KBM-7 (cell line): ENCODE measurements at regions not wholly inside any gene's neighbourhood (a gene's known extent, or its start where the extent isn't known, plus 50 kb on each side); places are given as distances from the start of the nearest gene placed in this dataset.

Source experiments
- DNase-seq: peaks from one replicate; pipeline ENCODE4 v3.0.0-alpha.2; 2015
- in situ Hi-C: fragments of 300-500 bp; cut with MboI; formaldehyde crosslinking; loops from 2 replicates; pipeline ENCODE4 v1.14.3; 2020; ENCODE audit warnings: low sequenced_read_pairs, low pct_unique_long_range_greater_than_20kb, mixed read lengths

GRCh38 chr11:121829159-121829643, 286.8 kb downstream of the BLID start:
- DNase-seq: no peak
- in situ Hi-C loops: no loop called here

- in situ Hi-C loops: no loop called here
- no peak for DNase-seq
These were observed 301.1 kb downstream of the BLID start for GRCh38 chr11:121814962-121815361.

GRCh38 chr11:121814296-121814695, 301.7 kb downstream of the BLID start:
- in situ Hi-C loops: no loop called here
- DNase-seq: no peak

DNA sequence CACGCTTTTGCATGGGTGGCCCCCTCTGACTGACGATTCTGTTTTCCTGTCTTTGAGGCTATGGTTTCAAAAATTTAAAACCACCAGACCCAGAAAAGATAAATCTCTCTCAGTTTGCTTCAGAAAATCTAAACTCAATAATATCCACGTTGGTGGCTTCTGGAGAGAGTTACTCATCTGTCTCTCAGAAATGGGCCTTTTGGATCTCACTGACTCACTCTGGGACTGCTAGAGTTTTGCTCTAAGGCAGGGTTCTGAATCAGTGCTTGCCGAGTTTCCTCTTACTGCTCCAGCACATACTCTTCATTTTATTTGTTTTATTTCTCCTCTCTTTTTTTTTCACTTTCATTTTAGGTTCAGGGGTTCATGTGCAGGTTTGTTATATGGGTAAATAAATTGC, 305.7 kb downstream of the BLID start:
- in situ Hi-C loops: no loop called here
- DNase-seq: no peak

DNA sequence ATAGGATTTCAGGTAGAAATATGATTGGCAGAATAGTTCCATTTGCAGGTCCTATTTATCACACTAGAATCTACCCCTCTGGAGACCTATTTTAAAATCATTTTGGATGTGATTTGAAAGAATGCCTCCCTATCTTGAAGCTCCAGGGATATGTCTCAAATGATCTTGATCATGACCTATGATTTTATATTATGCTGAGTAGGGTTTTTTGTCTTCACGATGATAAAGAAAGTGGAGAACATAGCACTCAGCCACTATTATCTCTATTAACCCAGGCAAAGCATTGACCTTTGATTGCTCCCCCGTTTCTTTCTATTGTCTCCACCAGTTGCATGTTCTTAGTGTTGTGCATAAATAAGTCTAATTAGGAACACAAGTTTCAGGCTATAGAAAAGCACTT, 307.9 kb downstream of the BLID start:
- in situ Hi-C loops: no loop called here
- DNase-seq: no peak

DNA sequence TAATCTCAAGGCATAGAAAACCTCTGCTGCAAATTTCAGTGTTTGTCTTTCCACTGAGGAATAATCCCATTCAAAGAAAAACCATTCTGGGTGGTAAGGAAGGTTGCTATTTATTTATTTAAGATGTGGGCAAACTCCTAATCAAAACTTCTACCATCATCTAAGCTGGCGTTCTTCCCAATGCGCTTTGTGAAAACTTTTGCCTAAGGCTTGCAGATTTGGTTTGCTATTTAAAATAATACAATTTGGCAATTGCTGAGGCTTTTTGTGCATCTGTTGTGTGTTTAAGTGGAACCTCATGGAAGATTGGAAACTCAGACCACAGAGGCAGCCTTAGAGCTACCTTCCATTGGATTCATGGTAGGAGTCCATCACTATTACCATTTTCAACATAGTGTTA, 309.0 kb downstream of the BLID start:
- in situ Hi-C loops: no loop called here
- DNase-seq: no peak

- in situ Hi-C loops: no loop called here
- no peak for DNase-seq
These were observed 313.5 kb downstream of the BLID start for GRCh38 chr11:121802542-121802941.

GRCh38 chr11:121801781-121802180, 314.2 kb downstream of the BLID start:
- in situ Hi-C loops: no loop called here
- no peak for DNase-seq

GRCh38 chr11:121801394-121801748, 314.6 kb downstream of the BLID start:
- DNase-seq: no peak
- in situ Hi-C loops: no loop called here

DNA sequence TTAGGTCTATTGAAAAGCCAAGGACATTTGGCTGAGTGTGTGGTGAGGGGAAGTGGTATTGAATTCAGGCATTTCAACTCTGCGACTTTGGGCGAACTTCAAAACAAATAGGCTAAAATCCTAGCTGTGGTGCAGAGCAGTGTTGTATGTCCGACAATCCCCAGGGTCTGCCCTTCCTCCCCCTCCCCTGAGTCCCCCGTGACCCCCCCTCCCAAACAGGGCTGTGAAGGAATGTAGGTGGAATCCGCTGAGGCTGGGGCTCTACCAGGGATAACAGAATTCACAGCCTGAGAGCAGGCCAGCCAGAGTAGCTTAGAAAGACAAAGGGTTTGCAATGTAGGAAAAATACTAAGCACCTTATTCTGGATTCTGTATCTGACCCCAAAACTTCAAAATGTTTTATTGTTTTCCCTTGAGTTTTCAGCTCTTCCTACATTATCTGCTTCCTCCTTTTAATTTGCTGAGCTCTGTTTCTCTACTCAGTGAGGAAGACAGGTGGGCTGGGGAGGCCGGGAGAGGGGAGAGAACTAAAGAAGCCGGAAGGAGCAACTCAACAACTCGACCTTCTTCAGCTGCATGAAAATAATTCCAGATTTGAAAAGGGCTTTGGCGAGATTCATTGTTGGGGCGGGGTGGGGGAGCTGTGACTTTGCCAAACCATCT, 315.2 kb downstream of the BLID start:
- in situ Hi-C loops: no loop called here
- no peak for DNase-seq

DNA sequence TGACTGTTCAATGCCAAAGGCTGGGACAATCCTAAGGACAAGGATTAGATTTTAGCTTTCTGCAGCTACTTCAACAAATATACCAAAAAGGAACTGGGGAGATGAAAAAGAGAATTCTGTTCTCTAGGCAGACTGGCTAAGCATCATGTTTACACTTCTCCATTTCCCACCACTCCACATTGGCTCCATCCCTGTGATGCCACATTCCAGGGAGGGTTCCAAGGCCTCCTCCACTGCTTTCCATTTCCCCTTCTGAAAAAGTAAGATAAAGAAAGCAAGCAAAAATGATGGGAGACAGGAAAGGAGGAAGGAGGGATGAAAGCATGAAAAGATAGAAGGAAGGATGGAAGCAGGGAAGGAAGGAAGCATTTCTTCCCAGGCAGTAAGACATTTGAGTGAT, 315.8 kb downstream of the BLID start:
- in situ Hi-C loops: no loop called here

GRCh38 chr11:121797496-121797895, 318.5 kb downstream of the BLID start:
- in situ Hi-C loops: no loop called here
- DNase-seq: no peak

More for the DNA sequence above, 315.8 kb downstream of the BLID start:
- DNase-seq: no peak

DNA sequence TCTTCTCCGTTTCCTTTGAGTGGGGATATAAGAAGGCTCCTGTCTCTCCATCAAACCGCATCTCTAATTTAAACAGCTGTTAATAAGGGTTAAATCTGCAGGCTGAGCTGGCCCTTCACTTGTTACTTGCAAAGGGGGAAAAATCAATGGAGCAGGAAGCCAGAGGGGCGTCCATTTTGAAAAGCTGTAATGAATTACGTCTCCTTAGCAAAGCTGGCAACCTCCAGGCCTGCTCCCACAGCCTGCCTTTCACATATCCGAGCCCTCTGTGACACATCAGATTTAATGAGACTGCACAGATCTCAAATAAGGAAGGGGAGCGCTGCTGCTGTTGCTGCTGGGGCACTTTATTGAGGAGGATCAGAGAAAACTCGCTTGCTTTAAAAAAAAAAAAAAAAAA, 320.8 kb downstream of the BLID start:
- DNase-seq: no peak
- in situ Hi-C loops: no loop called here

GRCh38 chr11:121794671-121795141, 321.3 kb downstream of the BLID start:
- DNase-seq: no peak
- in situ Hi-C loops: no loop called here

DNA sequence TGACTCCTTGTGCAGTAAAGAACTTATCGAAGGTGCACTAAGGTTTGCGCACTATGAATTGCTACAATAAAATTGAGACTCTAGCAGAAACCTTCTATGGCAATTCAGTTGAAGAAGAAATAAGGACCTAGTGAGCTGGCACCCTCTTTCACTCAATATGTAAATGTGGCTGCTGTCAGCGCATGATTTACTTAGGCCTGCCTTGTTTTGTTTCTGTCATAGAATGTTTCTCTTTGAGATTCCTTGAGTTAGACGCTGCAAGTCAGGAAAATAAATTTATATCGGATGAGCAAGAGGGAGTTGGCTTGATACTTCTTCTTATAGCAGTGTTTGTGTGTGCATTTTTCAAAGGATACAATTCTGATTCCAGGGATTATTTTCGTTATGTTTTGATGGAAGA, 322.1 kb downstream of the BLID start:
- no peak for DNase-seq
- in situ Hi-C loops: no loop called here

GRCh38 chr11:121793291-121793690, 322.7 kb downstream of the BLID start:
- in situ Hi-C loops: no loop called here
- DNase-seq: no peak

DNA sequence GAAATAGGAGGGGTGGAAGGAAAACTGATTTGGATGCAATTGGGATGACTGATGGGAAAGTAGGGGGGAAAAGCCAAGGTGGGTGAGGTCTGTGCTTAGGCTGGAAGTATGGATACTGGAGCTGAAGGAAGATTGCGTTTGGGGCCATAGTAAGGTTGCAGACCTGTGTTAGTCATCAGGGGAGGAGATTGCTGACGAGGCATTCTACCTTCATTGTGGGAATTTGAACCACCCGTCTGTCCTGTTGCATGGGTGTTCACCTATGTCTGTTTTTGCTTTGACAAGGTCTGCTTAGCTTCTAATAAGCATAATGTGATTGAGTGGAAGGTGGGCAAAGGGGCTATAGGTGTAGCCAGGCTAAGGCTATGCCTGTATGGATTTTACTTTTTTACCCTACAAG, 323.8 kb downstream of the BLID start:
- in situ Hi-C loops: no loop called here
- no peak for DNase-seq

DNA sequence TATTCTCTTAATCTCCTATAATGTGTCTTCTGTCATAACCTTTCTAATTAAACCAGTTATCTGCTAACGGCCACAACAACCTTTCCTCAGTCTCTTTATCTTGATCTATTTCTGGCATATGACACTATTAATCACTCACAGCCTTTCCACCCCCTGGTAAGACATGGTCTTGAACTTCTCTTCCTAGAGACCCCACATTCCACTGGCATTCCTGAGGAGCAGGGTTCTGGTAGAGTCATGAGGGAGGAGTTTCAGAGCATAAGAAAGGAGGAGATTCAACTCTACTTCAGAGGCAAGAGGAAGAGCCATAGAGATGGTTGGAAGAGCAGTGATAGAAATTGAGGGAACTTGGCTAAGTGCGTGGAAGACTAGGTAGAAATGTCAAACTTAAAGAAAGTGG, 325.6 kb downstream of the BLID start:
- in situ Hi-C loops: no loop called here
- DNase-seq: no peak

GRCh38 chr11:121780971-121781370, 328.2 kb upstream of the SORL1-AS1 start:
- in situ Hi-C loops: no loop called here
- DNase-seq: no peak

GRCh38 chr11:121777056-121777455, 324.3 kb upstream of the SORL1-AS1 start:
- DNase-seq: no peak
- in situ Hi-C loops: no loop called here

GRCh38 chr11:121775276-121775675, 322.5 kb upstream of the SORL1-AS1 start:
- in situ Hi-C loops: no loop called here
- DNase-seq: no peak
